ENCODE measurements at regions not wholly inside any gene's neighbourhood (a gene's known extent, or its start where the extent isn't known, plus 50 kb on each side); places are given as distances from the start of the nearest gene placed in this dataset.

DNA sequence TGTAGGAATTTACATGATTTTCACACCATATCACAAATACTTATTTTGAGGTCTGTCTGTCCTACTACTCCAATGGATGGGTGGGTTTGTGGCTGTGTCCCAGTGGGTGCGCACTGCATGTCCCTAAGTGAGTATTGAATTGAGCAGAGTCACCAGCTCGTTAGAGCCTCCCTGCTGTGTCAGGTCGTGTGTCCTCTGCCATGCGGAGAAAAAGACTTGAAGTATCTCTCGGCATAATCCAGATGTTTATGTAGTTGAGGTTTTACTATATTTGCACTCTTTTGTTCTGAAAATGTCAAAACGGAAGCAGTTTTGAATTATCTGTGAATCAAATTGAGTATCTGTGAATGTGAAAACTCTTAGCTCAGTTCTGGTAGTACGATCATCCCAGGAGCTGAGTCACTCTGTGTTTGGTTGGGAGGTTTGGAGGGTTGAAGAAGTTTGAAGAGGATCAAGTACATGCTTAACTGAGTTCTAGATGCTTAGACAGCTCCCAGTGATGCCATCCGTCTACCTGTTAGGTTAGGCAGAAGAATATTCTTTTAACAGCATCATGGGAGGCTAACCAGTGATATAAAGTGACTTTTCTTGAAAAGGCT lies 194.2 kb downstream of the TENT4A start:
- TF ChIP-seq TCF12 (IDR thresholded peaks at IDR 0.05; ENCODE audit: low read depth) (no peak), FOXM1 (IDR thresholded peaks at IDR 0.05; ENCODE audit: borderline replicate concordance, low read depth) (no peak), CEBPB (IDR thresholded peaks at IDR 0.05) (no peak), CREB1 (IDR thresholded peaks at IDR 0.05; ENCODE audit: low read depth) (no peak), RAD21 (IDR thresholded peaks at IDR 0.05; ENCODE audit: low read depth) (no peak), EGR1 (IDR thresholded peaks at IDR 0.05) (no peak), TAF1 (IDR thresholded peaks at IDR 0.05; ENCODE audit: low read depth) (no peak), EP300 (IDR thresholded peaks at IDR 0.05; ENCODE audit: borderline replicate concordance) (no peak), ZBTB7A (IDR thresholded peaks at IDR 0.05; ENCODE audit: low read depth) (no peak), TEAD4 (IDR thresholded peaks at IDR 0.05) (no peak), YY1 (IDR thresholded peaks at IDR 0.05; ENCODE audit: low read depth) (no peak), NFIC (IDR thresholded peaks at IDR 0.05) (no peak)
- TF ChIP-seq, protein P1, sequence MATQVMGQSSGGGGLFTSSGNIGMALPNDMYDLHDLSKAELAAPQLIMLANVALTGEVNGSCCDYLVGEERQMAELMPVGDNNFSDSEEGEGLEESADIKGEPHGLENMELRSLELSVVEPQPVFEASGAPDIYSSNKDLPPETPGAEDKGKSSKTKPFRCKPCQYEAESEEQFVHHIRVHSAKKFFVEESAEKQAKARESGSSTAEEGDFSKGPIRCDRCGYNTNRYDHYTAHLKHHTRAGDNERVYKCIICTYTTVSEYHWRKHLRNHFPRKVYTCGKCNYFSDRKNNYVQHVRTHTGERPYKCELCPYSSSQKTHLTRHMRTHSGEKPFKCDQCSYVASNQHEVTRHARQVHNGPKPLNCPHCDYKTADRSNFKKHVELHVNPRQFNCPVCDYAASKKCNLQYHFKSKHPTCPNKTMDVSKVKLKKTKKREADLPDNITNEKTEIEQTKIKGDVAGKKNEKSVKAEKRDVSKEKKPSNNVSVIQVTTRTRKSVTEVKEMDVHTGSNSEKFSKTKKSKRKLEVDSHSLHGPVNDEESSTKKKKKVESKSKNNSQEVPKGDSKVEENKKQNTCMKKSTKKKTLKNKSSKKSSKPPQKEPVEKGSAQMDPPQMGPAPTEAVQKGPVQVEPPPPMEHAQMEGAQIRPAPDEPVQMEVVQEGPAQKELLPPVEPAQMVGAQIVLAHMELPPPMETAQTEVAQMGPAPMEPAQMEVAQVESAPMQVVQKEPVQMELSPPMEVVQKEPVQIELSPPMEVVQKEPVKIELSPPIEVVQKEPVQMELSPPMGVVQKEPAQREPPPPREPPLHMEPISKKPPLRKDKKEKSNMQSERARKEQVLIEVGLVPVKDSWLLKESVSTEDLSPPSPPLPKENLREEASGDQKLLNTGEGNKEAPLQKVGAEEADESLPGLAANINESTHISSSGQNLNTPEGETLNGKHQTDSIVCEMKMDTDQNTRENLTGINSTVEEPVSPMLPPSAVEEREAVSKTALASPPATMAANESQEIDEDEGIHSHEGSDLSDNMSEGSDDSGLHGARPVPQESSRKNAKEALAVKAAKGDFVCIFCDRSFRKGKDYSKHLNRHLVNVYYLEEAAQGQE (IDR thresholded peaks at IDR 0.05; ENCODE audit: low read depth): no peak
- TF ChIP-seq, protein P2, sequence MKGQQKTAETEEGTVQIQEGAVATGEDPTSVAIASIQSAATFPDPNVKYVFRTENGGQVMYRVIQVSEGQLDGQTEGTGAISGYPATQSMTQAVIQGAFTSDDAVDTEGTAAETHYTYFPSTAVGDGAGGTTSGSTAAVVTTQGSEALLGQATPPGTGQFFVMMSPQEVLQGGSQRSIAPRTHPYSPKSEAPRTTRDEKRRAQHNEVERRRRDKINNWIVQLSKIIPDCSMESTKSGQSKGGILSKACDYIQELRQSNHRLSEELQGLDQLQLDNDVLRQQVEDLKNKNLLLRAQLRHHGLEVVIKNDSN (IDR thresholded peaks at IDR 0.05): no peak
- TF ChIP-seq, protein P3, sequence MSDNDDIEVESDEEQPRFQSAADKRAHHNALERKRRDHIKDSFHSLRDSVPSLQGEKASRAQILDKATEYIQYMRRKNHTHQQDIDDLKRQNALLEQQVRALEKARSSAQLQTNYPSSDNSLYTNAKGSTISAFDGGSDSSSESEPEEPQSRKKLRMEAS (IDR thresholded peaks at IDR 0.05): no peak

DNA sequence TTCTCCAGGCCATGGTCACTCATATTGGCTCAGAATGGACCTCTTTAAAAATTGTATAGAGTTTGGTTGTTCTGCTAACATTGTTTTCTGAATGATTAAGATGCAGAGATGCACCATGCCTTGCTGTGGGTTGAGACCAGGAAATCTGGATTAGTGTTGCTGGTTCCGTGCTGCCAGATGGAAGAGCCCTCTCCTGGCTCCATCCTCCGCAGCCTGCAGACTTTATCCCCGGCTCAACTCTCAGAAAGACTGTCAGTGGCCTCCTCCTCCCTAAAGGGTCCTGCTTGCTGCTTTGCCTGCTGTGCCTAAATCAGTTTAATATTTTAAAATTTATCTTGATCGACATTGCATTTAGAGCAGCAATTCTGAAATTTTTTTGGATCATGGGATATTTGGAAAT lies 196.7 kb downstream of the TENT4A start:
- no peak for TF ChIP-seq RAD21 (IDR thresholded peaks at IDR 0.05; ENCODE audit: low read depth)

DNA sequence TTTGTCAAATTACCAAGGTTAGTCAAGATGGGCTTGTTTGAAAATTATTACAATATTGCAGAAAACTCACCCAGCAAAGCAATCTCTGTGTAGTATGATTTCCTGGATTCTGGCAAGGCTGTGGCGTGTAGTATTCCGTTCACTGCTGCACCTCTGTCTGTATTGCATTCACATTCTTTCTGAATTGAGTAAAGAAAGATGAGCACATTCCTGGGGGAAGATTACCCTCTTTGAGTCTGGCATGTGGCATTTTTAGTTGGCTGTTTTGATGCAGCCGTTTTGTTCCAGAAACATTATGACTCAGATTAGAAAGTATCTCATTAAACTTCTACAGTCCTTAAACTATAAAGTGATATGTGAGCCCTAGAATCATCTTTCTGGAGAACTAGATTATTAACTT lies 197.7 kb downstream of the TENT4A start:
- TF ChIP-seq RAD21 (IDR thresholded peaks at IDR 0.05; ENCODE audit: low read depth): no peak
- no peak for TF ChIP-seq FOXM1 (IDR thresholded peaks at IDR 0.05; ENCODE audit: borderline replicate concordance, low read depth)
- no peak for TF ChIP-seq ZBTB7A (IDR thresholded peaks at IDR 0.05; ENCODE audit: low read depth)
- no peak for TF ChIP-seq TEAD4 (IDR thresholded peaks at IDR 0.05)
- TF ChIP-seq, protein P2 (IDR thresholded peaks at IDR 0.05): no peak
- TF ChIP-seq EGR1 (IDR thresholded peaks at IDR 0.05): no peak
- no peak for TF ChIP-seq CEBPB (IDR thresholded peaks at IDR 0.05)
- TF ChIP-seq, protein P1 (IDR thresholded peaks at IDR 0.05; ENCODE audit: low read depth): no peak
- TF ChIP-seq YY1 (IDR thresholded peaks at IDR 0.05; ENCODE audit: low read depth): no peak
- TF ChIP-seq TAF1 (IDR thresholded peaks at IDR 0.05; ENCODE audit: low read depth): no peak
- TF ChIP-seq, protein P3 (IDR thresholded peaks at IDR 0.05): no peak
- no peak for TF ChIP-seq CREB1 (IDR thresholded peaks at IDR 0.05; ENCODE audit: low read depth)

DNA sequence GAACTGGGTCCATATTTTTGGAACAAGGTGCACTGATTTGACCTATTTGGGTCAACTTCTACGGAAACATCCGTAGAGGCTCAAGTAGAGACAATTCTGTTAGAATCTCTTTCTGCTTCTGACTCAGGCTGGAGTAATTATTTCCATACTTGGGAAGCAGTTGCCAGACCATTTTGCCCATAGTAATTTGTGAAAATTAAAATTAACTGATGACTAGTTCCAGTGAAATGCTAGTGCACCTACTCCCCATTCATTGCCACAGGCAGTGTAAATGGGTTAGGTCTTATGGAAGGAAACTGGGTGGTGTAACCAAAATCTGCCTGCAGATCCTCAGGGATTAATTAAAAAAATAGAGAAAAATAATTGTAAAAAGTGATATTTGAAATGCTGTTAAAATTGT lies 201.1 kb downstream of the TENT4A start:
- no peak for TF ChIP-seq ZBTB7A (IDR thresholded peaks at IDR 0.05; ENCODE audit: low read depth)
- TF ChIP-seq, protein P2 (IDR thresholded peaks at IDR 0.05): no peak

DNA sequence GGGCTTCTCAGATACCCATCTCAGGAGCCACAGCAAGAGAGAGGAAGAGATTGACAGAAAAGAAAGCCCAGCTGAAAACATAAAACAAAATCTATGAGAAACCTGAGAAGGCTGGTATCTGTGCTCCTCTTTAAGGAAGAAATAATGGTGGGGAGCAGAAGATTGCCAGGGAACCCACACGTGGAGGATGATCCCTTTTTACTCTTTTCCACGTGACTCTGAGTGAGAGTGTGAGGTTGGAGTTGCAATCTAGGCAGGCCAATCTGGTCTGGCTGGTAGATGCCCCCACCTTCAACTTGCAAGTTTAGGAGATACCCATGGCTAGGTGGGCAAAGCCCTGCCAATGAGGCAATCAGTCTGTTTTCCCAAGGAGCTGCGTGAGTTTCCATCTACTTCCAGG lies 202.3 kb downstream of the TENT4A start:
- TF ChIP-seq EGR1 (IDR thresholded peaks at IDR 0.05): no peak
- TF ChIP-seq, protein P1 (IDR thresholded peaks at IDR 0.05; ENCODE audit: low read depth): no peak
- no peak for TF ChIP-seq CEBPB (IDR thresholded peaks at IDR 0.05)
- no peak for TF ChIP-seq FOXM1 (IDR thresholded peaks at IDR 0.05; ENCODE audit: borderline replicate concordance, low read depth)
- TF ChIP-seq EP300 (IDR thresholded peaks at IDR 0.05; ENCODE audit: borderline replicate concordance): no peak
- TF ChIP-seq YY1 (IDR thresholded peaks at IDR 0.05; ENCODE audit: low read depth): no peak
- no peak for TF ChIP-seq NFIC (IDR thresholded peaks at IDR 0.05)
- no peak for TF ChIP-seq TEAD4 (IDR thresholded peaks at IDR 0.05)
- no peak for TF ChIP-seq RAD21 (IDR thresholded peaks at IDR 0.05; ENCODE audit: low read depth)
- no peak for TF ChIP-seq TCF12 (IDR thresholded peaks at IDR 0.05; ENCODE audit: low read depth)
- no peak for TF ChIP-seq CREB1 (IDR thresholded peaks at IDR 0.05; ENCODE audit: low read depth)
- TF ChIP-seq, protein P2 (IDR thresholded peaks at IDR 0.05): no peak
- TF ChIP-seq, protein P3 (IDR thresholded peaks at IDR 0.05): no peak
- TF ChIP-seq TAF1 (IDR thresholded peaks at IDR 0.05; ENCODE audit: low read depth): no peak
- no peak for TF ChIP-seq ZBTB7A (IDR thresholded peaks at IDR 0.05; ENCODE audit: low read depth)

Measured in Ishikawa (cell line).